Esophagus squamous epithelium (tissue), 4 donors: ENCODE measurements at regions not wholly inside any gene's neighbourhood (a gene's known extent, or its start where the extent isn't known, plus 50 kb on each side); places are given as distances from the start of the nearest gene placed in this dataset.

Source experiments
- POLR2A ChIP-seq, 4 donors: fragments of 450-650 bp; IDR thresholded peaks; one replicate each; pipeline ENCODE4 v1.6.1; 2017; ENCODE audit warnings: antibody characterized with exemption in 4 of 4, mild to moderate bottlenecking in 4 of 4, moderate library complexity in 3 of 4
- TF ChIP-seq, protein P1 (sequence below), 6 experiments: fragments of 450-650 bp in 4 of 6; fragments of 200-600 bp in 2 of 6; sonication (generic) in 2 of 6; IDR thresholded peaks; one replicate each; pipeline ENCODE4 v1.5.1; 2016 to 2019; ENCODE audit warnings: antibody characterized with exemption in 6 of 6, mild to moderate bottlenecking in 4 of 6, moderate library complexity in 4 of 6

DNA sequence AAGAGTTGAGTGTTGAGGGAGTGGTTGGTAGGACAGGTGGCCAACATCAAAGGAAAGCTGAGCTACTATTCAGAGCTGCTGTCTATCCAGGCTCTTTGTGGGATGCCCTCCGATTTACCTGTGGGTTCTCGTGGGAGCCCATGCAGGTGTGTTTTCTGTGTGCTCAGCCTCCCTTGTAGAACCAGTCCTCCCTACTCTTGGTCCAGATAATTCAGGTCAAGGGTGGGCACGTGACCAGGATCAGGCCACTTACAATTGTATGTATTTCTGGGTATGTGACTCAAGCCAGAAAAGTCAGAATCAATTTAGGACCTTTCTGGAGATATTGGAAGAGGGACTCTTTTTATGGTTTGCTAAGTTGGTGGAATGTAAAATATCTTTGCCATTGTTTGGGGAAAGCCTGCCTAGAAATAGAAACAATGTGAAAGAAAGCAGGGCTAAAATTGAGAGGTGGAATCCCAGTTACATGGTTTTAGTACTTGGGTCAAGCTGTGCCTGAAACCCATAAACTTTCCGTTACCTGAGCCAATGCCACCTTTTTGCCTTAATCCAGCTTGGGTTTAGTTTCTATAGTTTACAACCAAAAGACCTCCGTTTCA is 93.2 kb downstream of the PDCL3 start:
- TF ChIP-seq, protein P1, sequence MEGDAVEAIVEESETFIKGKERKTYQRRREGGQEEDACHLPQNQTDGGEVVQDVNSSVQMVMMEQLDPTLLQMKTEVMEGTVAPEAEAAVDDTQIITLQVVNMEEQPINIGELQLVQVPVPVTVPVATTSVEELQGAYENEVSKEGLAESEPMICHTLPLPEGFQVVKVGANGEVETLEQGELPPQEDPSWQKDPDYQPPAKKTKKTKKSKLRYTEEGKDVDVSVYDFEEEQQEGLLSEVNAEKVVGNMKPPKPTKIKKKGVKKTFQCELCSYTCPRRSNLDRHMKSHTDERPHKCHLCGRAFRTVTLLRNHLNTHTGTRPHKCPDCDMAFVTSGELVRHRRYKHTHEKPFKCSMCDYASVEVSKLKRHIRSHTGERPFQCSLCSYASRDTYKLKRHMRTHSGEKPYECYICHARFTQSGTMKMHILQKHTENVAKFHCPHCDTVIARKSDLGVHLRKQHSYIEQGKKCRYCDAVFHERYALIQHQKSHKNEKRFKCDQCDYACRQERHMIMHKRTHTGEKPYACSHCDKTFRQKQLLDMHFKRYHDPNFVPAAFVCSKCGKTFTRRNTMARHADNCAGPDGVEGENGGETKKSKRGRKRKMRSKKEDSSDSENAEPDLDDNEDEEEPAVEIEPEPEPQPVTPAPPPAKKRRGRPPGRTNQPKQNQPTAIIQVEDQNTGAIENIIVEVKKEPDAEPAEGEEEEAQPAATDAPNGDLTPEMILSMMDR (IDR thresholded peaks at IDR 0.05): no peak
- no peak for TF ChIP-seq POLR2A (IDR thresholded peaks at IDR 0.05)
